Transverse colon (tissue), 3 donors: ENCODE measurements at regions not wholly inside any gene's neighbourhood (a gene's known extent, or its start where the extent isn't known, plus 50 kb on each side); places are given as distances from the start of the nearest gene placed in this dataset.

Experiments used
- CTCF ChIP-seq, 5 experiments: fragments of 200-600 bp in 3 of 5; fragments of 450-650 bp in 2 of 5; sonication (generic) in 3 of 5; IDR thresholded peaks; 1 replicate in 2 of 5; 2 replicates in 3 of 5; pipeline ENCODE4 v1.5.1; 2016 to 2017; ENCODE audit warnings: antibody characterized with exemption in 5 of 5, inconsistent platforms in 3 of 5, mild to moderate bottlenecking in 2 of 5, moderate library complexity in 1 of 5
- POLR2A ChIP-seq: fragments of 450-650 bp; IDR thresholded peaks from one replicate; pipeline ENCODE4 v1.6.1; 2016; ENCODE audit warnings: antibody characterized with exemption, mild to moderate bottlenecking, moderate library complexity

- no peak for TF ChIP-seq POLR2A
- TF ChIP-seq CTCF (IDR thresholded peaks at IDR 0.05), result no peak
Observed at GRCh38 chr5:34584165-34584564, 72.0 kb upstream of the RAI14 start.
